ENCODE measurements at regions not wholly inside any gene's neighbourhood (a gene's known extent, or its start where the extent isn't known, plus 50 kb on each side); places are given as distances from the start of the nearest gene placed in this dataset.

- TF ChIP-seq CTCF (IDR thresholded peaks at IDR 0.05; ENCODE audit: insufficient read depth, low read depth, low read length) (no peak), EZH2 (IDR thresholded peaks at IDR 0.05; ENCODE audit: insufficient read depth, low read length) (no peak)
Observed at GRCh38 chr11:26823963-26824362, 102.1 kb upstream of the SLC5A12 start.

Data from astrocyte (in vitro differentiated cells and primary cell).